ENCODE measurements at regions not wholly inside any gene's neighbourhood (a gene's known extent, or its start where the extent isn't known, plus 50 kb on each side); places are given as distances from the start of the nearest gene placed in this dataset.

GRCh38 chr15:35654332-35654731 is 108.4 kb upstream of the DPH6 start:
- TF ChIP-seq ZNF433 (tag by site-specific recombination; IDR thresholded peaks at IDR 0.05; ENCODE audit: low read depth) = no peak
- TF ChIP-seq ZNF76 (tag by site-specific recombination; IDR thresholded peaks at IDR 0.05; ENCODE audit: borderline replicate concordance, low read depth) = no peak
- no peak for TF ChIP-seq ZNF510 (tag by site-specific recombination; IDR thresholded peaks at IDR 0.05; ENCODE audit: insufficient replicate concordance)
- no peak for TF ChIP-seq ZEB2 (tag by site-specific recombination; IDR thresholded peaks at IDR 0.05)
- no peak for TF ChIP-seq ZNF692 (tag by site-specific recombination; IDR thresholded peaks at IDR 0.05)
- no peak for TF ChIP-seq ZBTB10 (tag by site-specific recombination; IDR thresholded peaks at IDR 0.05)
- no peak for TF ChIP-seq ZFP41 (tag by site-specific recombination; IDR thresholded peaks at IDR 0.05; ENCODE audit: borderline replicate concordance)
- no peak for TF ChIP-seq ZNF701 (tag by site-specific recombination; IDR thresholded peaks at IDR 0.05)
- TF ChIP-seq ZNF121 (tag by site-specific recombination; IDR thresholded peaks at IDR 0.05) = no peak
- TF ChIP-seq CTCF (tag by site-specific recombination; IDR thresholded peaks at IDR 0.05) = no peak

All from HEK293 (cell line).